ENCODE measurements at regions not wholly inside any gene's neighbourhood (a gene's known extent, or its start where the extent isn't known, plus 50 kb on each side); places are given as distances from the start of the nearest gene placed in this dataset.

- Histone ChIP-seq H3K9me3 (replicated peaks; ENCODE audit: insufficient read depth, low read length) (no peaks in the 10 kb centered on the region), H3K27ac (ENCODE audit: low read length) (no peak overlapping the region), H4K20me1 (ENCODE audit: insufficient read depth, low read length) (no peaks in the 10 kb centered on the region), H3K36me3 (replicated peaks; ENCODE audit: insufficient read depth, low read length) (no peaks in the 10 kb centered on the region), H2AFZ (ENCODE audit: low read length) (no peak overlapping the region), H3K4me2 (ENCODE audit: low read depth, low read length) (no peak overlapping the region), H3K9ac (ENCODE audit: low read length) (no peak overlapping the region), H3K4me1 (ENCODE audit: low read length) (peaks cover 25% of the 10 kb centered on the region), H3K79me2 (ENCODE audit: low read length) (no peaks in the 10 kb centered on the region), H3K9me2 (replicated peaks; ENCODE audit: insufficient read depth, low read length) (no peaks in the 10 kb centered on the region), H3F3A (ENCODE audit: insufficient read depth, low read length) (peaks cover 18% of the 10 kb centered on the region), H3K27me3 (replicated peaks; ENCODE audit: insufficient read depth, low read length) (no peaks in the 10 kb centered on the region), H3K4me3 (ENCODE audit: low read length) (no peak overlapping the region)
- no peak for TF ChIP-seq EZH2 (optimal IDR thresholded peaks at IDR 0.05; ENCODE audit: low read depth, low read length)
- no peak for TF ChIP-seq CTCF (IDR thresholded peaks at IDR 0.05; ENCODE audit: low read length)
- no peak for TF ChIP-seq EZH2phosphoT487 (IDR thresholded peaks at IDR 0.05; ENCODE audit: low read length)
- DNase-seq = no peak
Observed at GRCh38 chr4:113828702-113829101, 67.2 kb upstream of the CAMK2D start.

GRCh38 chr4:113827285-113827684 lies 65.7 kb upstream of the CAMK2D start:
- Histone ChIP-seq H4K20me1 (ENCODE audit: insufficient read depth, low read length) (no peaks in the 10 kb centered on the region), H3K9me3 (replicated peaks; ENCODE audit: insufficient read depth, low read length) (no peaks in the 10 kb centered on the region), H3K9me2 (replicated peaks; ENCODE audit: insufficient read depth, low read length) (no peaks in the 10 kb centered on the region), H3K9ac (ENCODE audit: low read length) (no peak overlapping the region), H3K4me2 (ENCODE audit: low read depth, low read length) (no peak overlapping the region), H3K27me3 (replicated peaks; ENCODE audit: insufficient read depth, low read length) (no peaks in the 10 kb centered on the region), H3K79me2 (ENCODE audit: low read length) (no peaks in the 10 kb centered on the region), H3F3A (ENCODE audit: insufficient read depth, low read length) (peaks cover 25% of the 10 kb centered on the region), H3K4me3 (ENCODE audit: low read length) (no peak overlapping the region), H3K27ac (ENCODE audit: low read length) (no peak overlapping the region), H3K36me3 (replicated peaks; ENCODE audit: insufficient read depth, low read length) (no peaks in the 10 kb centered on the region), H3K4me1 (ENCODE audit: low read length) (peaks cover 40% of the 10 kb centered on the region), H2AFZ (ENCODE audit: low read length) (no peak overlapping the region)
- DNase-seq = no peak
- TF ChIP-seq CTCF (IDR thresholded peaks at IDR 0.05; ENCODE audit: low read length) (no peak), EZH2 (optimal IDR thresholded peaks at IDR 0.05; ENCODE audit: low read depth, low read length) (no peak), EZH2phosphoT487 (IDR thresholded peaks at IDR 0.05; ENCODE audit: low read length) (no peak)

GRCh38 chr4:113826421-113826820 lies 64.9 kb upstream of the CAMK2D start:
- no peaks in the 10 kb centered on the region for H4K20me1 ChIP-seq (ENCODE audit: insufficient read depth, low read length)
- H2AFZ ChIP-seq (ENCODE audit: low read length) = no peak overlapping the region
- no peak for DNase-seq
- H3K4me1 ChIP-seq (ENCODE audit: low read length) = peaks cover 42% of the 10 kb centered on the region
- H3K27ac ChIP-seq (ENCODE audit: low read length) = no peak overlapping the region
- H3K4me3 ChIP-seq (ENCODE audit: low read length) = no peak overlapping the region
- peaks cover 25% of the 10 kb centered on the region for H3F3A ChIP-seq (ENCODE audit: insufficient read depth, low read length)
- H3K36me3 ChIP-seq (replicated peaks; ENCODE audit: insufficient read depth, low read length) = no peaks in the 10 kb centered on the region
- H3K9me2 ChIP-seq (replicated peaks; ENCODE audit: insufficient read depth, low read length) = no peaks in the 10 kb centered on the region
- TF ChIP-seq CTCF (IDR thresholded peaks at IDR 0.05; ENCODE audit: low read length) (no peak), EZH2phosphoT487 (IDR thresholded peaks at IDR 0.05; ENCODE audit: low read length) (no peak)
- H3K9me3 ChIP-seq (replicated peaks; ENCODE audit: insufficient read depth, low read length) = no peaks in the 10 kb centered on the region
- H3K9ac ChIP-seq (ENCODE audit: low read length) = no peak overlapping the region
- H3K4me2 ChIP-seq (ENCODE audit: low read depth, low read length) = no peak overlapping the region; the same call in 1 of the 2 replicates
- H3K27me3 ChIP-seq (replicated peaks; ENCODE audit: insufficient read depth, low read length) = no peaks in the 10 kb centered on the region
- H3K79me2 ChIP-seq (ENCODE audit: low read length) = no peaks in the 10 kb centered on the region

Data from MM.1S (cell line).